ENCODE measurements at regions not wholly inside any gene's neighbourhood (a gene's known extent, or its start where the extent isn't known, plus 50 kb on each side); places are given as distances from the start of the nearest gene placed in this dataset.

DNA sequence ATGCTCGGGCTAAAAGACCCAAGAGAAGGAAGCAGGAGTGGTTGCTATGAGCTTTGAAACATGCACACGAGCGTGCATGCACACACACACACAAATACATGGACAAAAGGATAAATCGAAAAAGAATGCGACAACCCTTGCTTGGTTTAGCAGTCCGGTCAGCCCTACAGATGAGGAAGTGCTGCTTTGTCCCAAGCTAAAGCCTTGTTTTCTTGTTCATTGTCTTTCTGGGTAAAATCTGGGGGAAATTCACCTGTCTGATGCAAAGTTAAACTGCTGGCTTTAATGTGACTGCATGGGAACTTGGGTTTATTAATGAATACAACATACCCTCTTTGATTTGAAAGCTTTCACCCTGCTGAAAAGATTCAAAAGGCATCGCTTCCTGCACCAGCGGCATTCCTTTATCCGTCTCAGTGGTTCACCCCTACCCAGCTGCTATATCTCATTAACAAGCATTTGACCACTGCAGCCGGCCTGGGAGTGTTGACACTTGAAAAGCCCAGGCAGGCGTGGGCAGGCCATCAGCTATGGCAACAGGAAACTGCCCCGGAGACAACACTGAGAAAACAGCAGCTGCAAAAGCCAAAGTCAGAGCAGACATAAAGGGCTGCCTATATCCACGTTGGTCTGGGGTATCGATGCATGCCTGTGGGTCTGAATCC, 301.7 kb downstream of the NDFIP2 start:
- peak overlapping the region in 7 of 12 donors; percentile 9 to 47 (median 25) for H3K27ac ChIP-seq
- DNase-seq, result peak; percentile 62 to 88 (median 73)
- intact Hi-C loops (cut with DNase I), result loop anchor here in 5 of 10 donors (5.0 to 10.0 kb wide), 6 partner anchors 148 to 582 kb away; no protein-coding TSS in a partner anchor
- H3K4me3 ChIP-seq, result peak overlapping the region in 2 of 12 donors; percentile 12 to 15
- WGBS, 4 donors, result 26 to 32% (median 29%) methylated on average over 14 of the region's 14 CpGs
- H3K27me3 ChIP-seq, result no peaks in the 10 kb centered on the region
- no peaks in the 10 kb centered on the region for H3K36me3 ChIP-seq
- peaks cover 0 to 9% (median 1%) of the 10 kb centered on the region in 12 donors for H3K9me3 ChIP-seq
- ATAC-seq, result peak; percentile 96 to 99 (median 98)
- H3K4me1 ChIP-seq, result peaks cover 0 to 29% (median 9%) of the 10 kb centered on the region in 12 donors
- TF ChIP-seq POLR2A (IDR thresholded peaks at IDR 0.05), result no peak
- TF ChIP-seq, protein P1, sequence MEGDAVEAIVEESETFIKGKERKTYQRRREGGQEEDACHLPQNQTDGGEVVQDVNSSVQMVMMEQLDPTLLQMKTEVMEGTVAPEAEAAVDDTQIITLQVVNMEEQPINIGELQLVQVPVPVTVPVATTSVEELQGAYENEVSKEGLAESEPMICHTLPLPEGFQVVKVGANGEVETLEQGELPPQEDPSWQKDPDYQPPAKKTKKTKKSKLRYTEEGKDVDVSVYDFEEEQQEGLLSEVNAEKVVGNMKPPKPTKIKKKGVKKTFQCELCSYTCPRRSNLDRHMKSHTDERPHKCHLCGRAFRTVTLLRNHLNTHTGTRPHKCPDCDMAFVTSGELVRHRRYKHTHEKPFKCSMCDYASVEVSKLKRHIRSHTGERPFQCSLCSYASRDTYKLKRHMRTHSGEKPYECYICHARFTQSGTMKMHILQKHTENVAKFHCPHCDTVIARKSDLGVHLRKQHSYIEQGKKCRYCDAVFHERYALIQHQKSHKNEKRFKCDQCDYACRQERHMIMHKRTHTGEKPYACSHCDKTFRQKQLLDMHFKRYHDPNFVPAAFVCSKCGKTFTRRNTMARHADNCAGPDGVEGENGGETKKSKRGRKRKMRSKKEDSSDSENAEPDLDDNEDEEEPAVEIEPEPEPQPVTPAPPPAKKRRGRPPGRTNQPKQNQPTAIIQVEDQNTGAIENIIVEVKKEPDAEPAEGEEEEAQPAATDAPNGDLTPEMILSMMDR (IDR thresholded peaks at IDR 0.05), result no peak

DNA sequence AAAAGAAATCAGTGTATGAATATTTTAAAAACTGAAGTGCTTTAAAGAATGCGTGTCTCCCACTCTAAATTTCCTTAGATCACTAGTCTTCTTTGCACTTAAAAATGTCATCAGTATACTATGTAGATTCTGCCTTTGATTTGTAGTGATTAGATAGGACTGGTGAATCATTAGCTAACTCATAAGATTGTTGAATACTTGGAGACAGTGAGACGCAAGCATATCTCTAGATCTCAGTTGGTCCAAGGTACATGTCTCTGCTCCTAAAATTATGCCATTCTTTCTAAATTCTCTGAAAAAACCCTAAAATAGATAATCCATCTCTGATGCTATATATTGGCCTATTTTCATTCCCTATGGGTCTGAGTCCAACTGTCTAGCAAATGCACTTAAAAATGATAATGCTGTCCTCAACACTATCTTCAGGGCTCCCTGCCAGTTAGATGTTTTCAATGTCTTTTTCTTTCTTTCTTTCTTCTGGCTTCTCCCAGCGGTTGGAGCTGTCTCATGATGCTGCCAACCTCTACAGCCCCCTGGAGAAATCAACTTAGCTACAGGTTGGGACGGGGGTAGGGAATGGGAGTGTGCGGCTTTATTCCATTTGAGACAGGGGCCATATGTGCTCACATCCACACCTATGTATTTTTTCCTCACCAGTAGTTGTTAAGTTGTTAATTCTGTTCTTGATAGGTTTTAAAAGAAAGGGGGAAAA, 301.0 kb downstream of the NDFIP2 start:
- Histone ChIP-seq H3K4me1 (peaks cover 0 to 29% (median 9%) of the 10 kb centered on the region in 12 donors), H3K27ac (peak overlapping the region in 4 of 12 donors; percentile 9 to 47 (median 28)), H3K4me3 (no peak overlapping the region), H3K27me3 (no peaks in the 10 kb centered on the region), H3K36me3 (no peaks in the 10 kb centered on the region), H3K9me3 (peaks cover 0 to 2% (median 0%) of the 10 kb centered on the region in 12 donors)
- ATAC-seq (no peak), DNase-seq (no peak)
- TF ChIP-seq, protein P1 (IDR thresholded peaks at IDR 0.05), result no peak
- TF ChIP-seq POLR2A (IDR thresholded peaks at IDR 0.05), result no peak
- intact Hi-C loops (cut with DNase I), result loop anchor here in 5 of 10 donors (5.0 to 10.0 kb wide), 6 partner anchors 147 to 583 kb away; no protein-coding TSS in a partner anchor
- 79 to 85% (median 82%) methylated on average over 5 of the region's 5 CpGs for WGBS, 4 donors

DNA sequence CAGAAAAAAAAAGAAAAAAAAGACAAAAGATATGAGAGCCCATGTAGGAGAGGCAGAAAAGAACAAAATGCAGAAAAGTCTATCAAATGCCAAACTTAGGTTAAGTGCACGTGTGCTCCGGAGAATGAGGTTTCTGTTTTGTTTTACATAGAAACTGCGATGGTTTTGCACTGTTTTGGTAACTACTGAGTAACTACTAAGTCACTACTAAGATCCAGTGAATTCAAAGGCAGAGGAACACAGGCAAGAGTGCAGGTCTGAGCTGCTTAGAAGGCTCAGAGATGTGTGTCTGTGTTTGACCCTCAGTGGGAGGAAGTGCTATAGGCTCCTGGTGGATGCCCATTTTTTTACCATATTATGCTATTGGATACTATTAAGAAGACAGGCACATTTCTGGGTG, 299.3 kb downstream of the NDFIP2 start:
- 79 to 90% (median 84%) methylated on average over 3 of the region's 3 CpGs for WGBS, 4 donors
- ATAC-seq, result no peak
- intact Hi-C loops (cut with DNase I), result loop anchor here in 5 of 10 donors (5.0 to 10.0 kb wide), 6 partner anchors 145 to 585 kb away; no protein-coding TSS in a partner anchor
- no peaks in the 10 kb centered on the region for H3K27me3 ChIP-seq
- DNase-seq, result no peak
- TF ChIP-seq, protein P1 (IDR thresholded peaks at IDR 0.05), result no peak
- no peaks in the 10 kb centered on the region for H3K36me3 ChIP-seq
- peaks cover 0 to 41% (median 10%) of the 10 kb centered on the region in 12 donors for H3K4me1 ChIP-seq
- peak overlapping the region in 1 of 12 donors; percentile 8 for H3K4me3 ChIP-seq
- peak overlapping the region in 3 of 12 donors; percentile 0 to 47 (median 13) for H3K27ac ChIP-seq
- H3K9me3 ChIP-seq, result no peaks in the 10 kb centered on the region

DNA sequence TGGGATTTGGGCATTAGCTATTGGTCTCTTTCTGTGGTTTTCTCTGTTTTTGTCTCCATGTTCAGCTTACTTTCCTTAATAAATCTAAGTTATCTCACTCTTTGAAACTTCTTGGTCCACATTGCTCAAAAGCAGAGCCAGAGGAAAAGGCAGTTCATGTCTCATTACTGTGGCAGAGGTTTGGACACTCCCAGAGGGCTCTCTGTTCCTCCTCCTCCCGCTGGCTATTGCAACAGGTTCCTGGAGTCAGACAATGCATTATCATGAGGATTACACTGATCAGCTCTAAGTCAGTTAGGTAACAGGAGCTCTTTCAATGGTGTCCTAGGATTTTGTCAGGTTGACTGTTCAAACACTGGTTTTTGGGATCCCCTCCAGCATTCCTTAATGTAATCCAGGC, 298.8 kb downstream of the NDFIP2 start:
- Histone ChIP-seq H3K36me3 (no peaks in the 10 kb centered on the region), H3K27ac (peak overlapping the region in 4 of 12 donors; percentile 0 to 47 (median 18)), H3K27me3 (no peaks in the 10 kb centered on the region), H3K9me3 (no peaks in the 10 kb centered on the region), H3K4me1 (peaks cover 0 to 41% (median 10%) of the 10 kb centered on the region in 12 donors), H3K4me3 (peak overlapping the region in 1 of 12 donors; percentile 8)
- WGBS, 4 donors, result 32 to 71% (median 52%) methylated on average over 1 of the region's 1 CpG
- intact Hi-C loops (cut with DNase I), result loop anchor here (5.0 to 10.0 kb wide), 10 partner anchors 105 to 1238 kb away; partner anchors contain the start of gene SPRY2 (in 3 of the 10)
- DNase-seq, result peak in 1 of 5 donors; percentile 34
- peak in 2 of 4 donors; percentile 59 to 76 for ATAC-seq
- TF ChIP-seq, protein P1 (IDR thresholded peaks at IDR 0.05), result no peak
- TF ChIP-seq POLR2A (IDR thresholded peaks at IDR 0.05), result no peak

Measured in heart left ventricle (tissue), 16 donors.